Endodermal cell (in vitro differentiated cells): ENCODE measurements at regions not wholly inside any gene's neighbourhood (a gene's known extent, or its start where the extent isn't known, plus 50 kb on each side); places are given as distances from the start of the nearest gene placed in this dataset.

Experiments used
- DNase-seq: peaks from one replicate; pipeline ENCODE4 v3.0.0-alpha.2; 2017
- H3K27ac ChIP-seq: 2 replicates; pipeline ENCODE4 v1.5.1; 2013; ENCODE audit warnings: mild to moderate bottlenecking, low read depth, low read length, moderate library complexity
- H3K27me3 ChIP-seq: 2 replicates; pipeline ENCODE4 v1.6.1; 2013; ENCODE audit warnings: mild to moderate bottlenecking, low read length, moderate library complexity; ENCODE audit not compliant: insufficient read depth, control insufficient read depth, poor library complexity, severe bottlenecking
- H3K36me3 ChIP-seq: 2 replicates; pipeline ENCODE4 v1.7.0; 2013; ENCODE audit warnings: mild to moderate bottlenecking, low read length, moderate library complexity; ENCODE audit not compliant: control insufficient read depth, insufficient read depth
- H3K4me1 ChIP-seq: one replicate; pipeline ENCODE4 v1.7.0; 2013; ENCODE audit warnings: low read length; ENCODE audit not compliant: control insufficient read depth, insufficient read depth
- H3K4me3 ChIP-seq: 2 replicates; pipeline ENCODE4 v1.5.1; 2013; ENCODE audit warnings: mild to moderate bottlenecking, low read length, moderate library complexity
- H3K9ac ChIP-seq: 2 replicates; pipeline ENCODE4 v1.6.1; 2013; ENCODE audit warnings: mild to moderate bottlenecking, low read length, moderate library complexity; ENCODE audit not compliant: poor library complexity, severe bottlenecking; ENCODE audit errors: extremely low read depth
- H3K9me3 ChIP-seq: 2 replicates; pipeline ENCODE4 v1.6.1; 2013; ENCODE audit warnings: mild to moderate bottlenecking, low read length, moderate library complexity; ENCODE audit not compliant: control insufficient read depth
- H3K27ac Mint-ChIP-seq: 2 replicates; pipeline ENCODE4 v1.8.0; 2020; ENCODE audit warnings: mixed read lengths
- H3K27me3 Mint-ChIP-seq: 2 replicates; pipeline ENCODE4 v1.8.0; 2021; ENCODE audit warnings: mild to moderate bottlenecking, mixed read lengths; ENCODE audit not compliant: insufficient read depth
- H3K36me3 Mint-ChIP-seq: 2 replicates; pipeline ENCODE4 v1.8.0; 2020; ENCODE audit warnings: low read depth, mixed read lengths
- H3K4me1 Mint-ChIP-seq: 2 replicates; pipeline ENCODE4 v1.8.0; 2020; ENCODE audit warnings: mixed read lengths
- H3K4me3 Mint-ChIP-seq: 2 replicates; pipeline ENCODE4 v1.8.0; 2020; ENCODE audit warnings: mild to moderate bottlenecking, moderate library complexity, mixed read lengths
- H3K9me3 Mint-ChIP-seq: 2 replicates; pipeline ENCODE4 v1.8.0; 2020; ENCODE audit warnings: mild to moderate bottlenecking, mixed read lengths
- WGBS, 2 experiments: methylation state at CpG; one replicate each; pipeline versions ENCODE4 v1.1.5 to v1.1.7; 2013; ENCODE audit warnings: missing lambda C conversion rate in 2 of 2, mixed read lengths in 1 of 2; ENCODE audit not compliant: insufficient coverage in 1 of 2, insufficient read length in 1 of 2; 5-methylcytosine and 5-hydroxymethylcytosine counted together
- TF ChIP-seq, protein P1 (sequence below): fragments of 200-600 bp; sonication (generic); conservative IDR thresholded peaks from 2 replicates; pipeline ENCODE4 v1.5.0; 2021; ENCODE audit warnings: antibody characterized with exemption, mild to moderate bottlenecking

DNA sequence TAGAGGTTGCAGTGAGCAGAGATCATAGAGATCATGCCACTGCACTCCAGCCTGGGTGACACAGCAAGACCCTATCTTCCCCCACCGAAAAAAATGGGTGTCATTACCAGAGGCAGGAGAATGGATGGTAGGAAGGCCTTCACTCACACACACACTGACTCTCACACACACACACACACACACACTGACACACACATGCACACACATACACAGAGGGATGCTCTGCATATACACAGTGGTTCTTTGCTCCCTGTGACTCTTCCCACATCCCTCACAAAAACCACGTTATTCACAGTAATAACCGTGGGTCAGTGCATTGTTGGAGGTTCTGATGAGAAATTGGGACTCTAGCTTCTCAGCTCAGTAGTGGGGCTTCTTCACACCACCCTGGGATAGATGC lies 300.2 kb upstream of the N4BP1 start:
- peaks cover 10% of the 10 kb centered on the region for H3K4me1 Mint-ChIP-seq
- DNase-seq = no peak
- Histone ChIP-seq H3K4me3 (no peak overlapping the region), H3K4me1 (peaks cover 12% of the 10 kb centered on the region), H3K9me3 (no peaks in the 10 kb centered on the region), H3K9ac (no peak overlapping the region), H3K27me3 (no peaks in the 10 kb centered on the region), H3K36me3 (no peaks in the 10 kb centered on the region), H3K27ac (no peak overlapping the region)
- TF ChIP-seq, protein P1, sequence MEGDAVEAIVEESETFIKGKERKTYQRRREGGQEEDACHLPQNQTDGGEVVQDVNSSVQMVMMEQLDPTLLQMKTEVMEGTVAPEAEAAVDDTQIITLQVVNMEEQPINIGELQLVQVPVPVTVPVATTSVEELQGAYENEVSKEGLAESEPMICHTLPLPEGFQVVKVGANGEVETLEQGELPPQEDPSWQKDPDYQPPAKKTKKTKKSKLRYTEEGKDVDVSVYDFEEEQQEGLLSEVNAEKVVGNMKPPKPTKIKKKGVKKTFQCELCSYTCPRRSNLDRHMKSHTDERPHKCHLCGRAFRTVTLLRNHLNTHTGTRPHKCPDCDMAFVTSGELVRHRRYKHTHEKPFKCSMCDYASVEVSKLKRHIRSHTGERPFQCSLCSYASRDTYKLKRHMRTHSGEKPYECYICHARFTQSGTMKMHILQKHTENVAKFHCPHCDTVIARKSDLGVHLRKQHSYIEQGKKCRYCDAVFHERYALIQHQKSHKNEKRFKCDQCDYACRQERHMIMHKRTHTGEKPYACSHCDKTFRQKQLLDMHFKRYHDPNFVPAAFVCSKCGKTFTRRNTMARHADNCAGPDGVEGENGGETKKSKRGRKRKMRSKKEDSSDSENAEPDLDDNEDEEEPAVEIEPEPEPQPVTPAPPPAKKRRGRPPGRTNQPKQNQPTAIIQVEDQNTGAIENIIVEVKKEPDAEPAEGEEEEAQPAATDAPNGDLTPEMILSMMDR = no peak
- H3K36me3 Mint-ChIP-seq = no peaks in the 10 kb centered on the region
- H3K9me3 Mint-ChIP-seq = no peaks in the 10 kb centered on the region
- H3K27ac Mint-ChIP-seq = no peak overlapping the region
- no peaks in the 10 kb centered on the region for H3K27me3 Mint-ChIP-seq
- 97% methylated on average over 3 of the region's 3 CpGs; no CpG with 5 or more reads in 1 of the 2 experiments for WGBS, 2 experiments
- H3K4me3 Mint-ChIP-seq = no peak overlapping the region

DNA sequence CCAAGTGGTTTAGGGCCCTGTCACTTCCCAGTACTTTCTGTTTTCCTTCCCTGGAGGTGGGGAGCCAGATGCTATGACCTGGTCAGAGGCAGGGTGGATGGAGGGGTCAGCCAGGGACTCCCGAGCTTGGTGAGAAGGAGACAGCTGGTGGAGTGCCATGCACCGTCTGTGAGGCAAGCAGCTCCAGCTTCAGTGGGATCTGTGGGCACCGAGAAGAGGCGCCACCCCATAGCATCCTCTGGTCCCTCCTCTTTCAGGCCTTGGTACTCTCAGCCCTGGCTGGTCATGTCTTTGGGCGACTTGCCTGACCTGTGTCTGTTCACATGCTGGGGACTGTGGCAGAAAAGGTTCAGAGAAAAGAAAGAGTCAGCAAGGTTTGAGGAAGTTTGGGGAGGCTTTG lies 299.3 kb upstream of the N4BP1 start:
- Mint-ChIP-seq H3K4me3 (no peak overlapping the region), H3K27me3 (no peaks in the 10 kb centered on the region)

DNA sequence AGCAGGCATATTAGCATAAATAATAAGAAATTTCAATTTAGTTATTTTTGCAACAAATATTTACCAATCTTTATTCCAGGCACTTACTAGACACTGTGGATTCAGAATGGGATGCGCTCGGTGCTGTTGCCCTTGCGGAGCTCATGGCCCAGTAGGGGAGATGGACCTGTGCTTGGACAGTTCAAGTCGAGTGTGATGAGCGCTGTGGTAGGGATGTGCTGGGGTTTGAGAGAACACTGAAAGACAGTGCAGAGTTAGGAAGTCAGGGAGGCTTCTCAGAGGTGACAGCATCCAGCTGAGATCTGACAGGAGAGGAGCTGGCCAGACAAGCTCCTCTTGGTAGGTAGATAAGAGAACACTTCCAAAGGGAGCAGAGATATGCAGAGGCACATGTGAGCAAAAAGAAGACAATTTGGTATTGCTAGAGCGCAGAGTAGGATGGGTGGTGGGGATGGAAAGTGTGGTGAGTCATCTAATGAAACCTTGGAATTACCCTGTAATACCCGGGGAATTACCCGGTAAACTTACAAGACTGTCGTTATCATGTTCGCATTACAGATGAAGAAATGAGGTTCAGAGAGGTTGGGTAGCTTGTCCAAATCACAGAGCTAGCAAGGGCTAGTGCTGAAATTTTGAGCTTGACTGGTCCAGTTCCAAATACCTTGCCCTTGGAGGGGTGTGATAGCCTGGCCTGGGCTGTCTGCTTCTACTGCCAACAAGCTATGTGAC lies 298.1 kb upstream of the N4BP1 start:
- Histone ChIP-seq H3K4me1 (peaks cover 12% of the 10 kb centered on the region), H3K36me3 (no peaks in the 10 kb centered on the region), H3K4me3 (no peak overlapping the region), H3K9me3 (no peaks in the 10 kb centered on the region), H3K27ac (no peak overlapping the region), H3K9ac (no peak overlapping the region), H3K27me3 (no peaks in the 10 kb centered on the region)
- WGBS, 2 experiments = 94% methylated on average over 10 of the region's 10 CpGs
- Mint-ChIP-seq H3K27ac (no peak overlapping the region), H3K27me3 (no peaks in the 10 kb centered on the region), H3K4me1 (peaks cover 8% of the 10 kb centered on the region), H3K4me3 (no peak overlapping the region), H3K36me3 (no peaks in the 10 kb centered on the region), H3K9me3 (no peaks in the 10 kb centered on the region)
- DNase-seq = no peak
- TF ChIP-seq, protein P1 = no peak

More for the DNA sequence above, 299.3 kb upstream of the N4BP1 start:
- DNase-seq = no peak
- H3K36me3 Mint-ChIP-seq = no peaks in the 10 kb centered on the region
- H3K9ac ChIP-seq = no peak overlapping the region
- no peak overlapping the region for H3K4me3 ChIP-seq
- no peaks in the 10 kb centered on the region for H3K36me3 ChIP-seq
- no peaks in the 10 kb centered on the region for H3K9me3 Mint-ChIP-seq
- H3K4me1 ChIP-seq = peaks cover 12% of the 10 kb centered on the region
- peaks cover 10% of the 10 kb centered on the region for H3K4me1 Mint-ChIP-seq
- no peak overlapping the region for H3K27ac Mint-ChIP-seq
- TF ChIP-seq, protein P1 = no peak
- H3K27ac ChIP-seq = no peak overlapping the region
- WGBS, 2 experiments = 89 to 97% methylated on average over 5 of the region's 5 CpGs
- no peaks in the 10 kb centered on the region for H3K27me3 ChIP-seq
- no peaks in the 10 kb centered on the region for H3K9me3 ChIP-seq
